Esophagus muscularis mucosa (tissue), 3 donors: ENCODE measurements at regions not wholly inside any gene's neighbourhood (a gene's known extent, or its start where the extent isn't known, plus 50 kb on each side); places are given as distances from the start of the nearest gene placed in this dataset.

Experiments used
- POLR2A ChIP-seq: fragments of 450-650 bp; IDR thresholded peaks from one replicate; pipeline ENCODE4 v1.6.1; 2017; ENCODE audit warnings: antibody characterized with exemption, moderate library complexity, mild to moderate bottlenecking, low read depth
- TF ChIP-seq, protein P1 (sequence below), 3 experiments: fragments of 200-600 bp in 2 of 3; fragments of 450-650 bp in 1 of 3; sonication (generic) in 2 of 3; IDR thresholded peaks; one replicate each; pipeline ENCODE4 v1.5.1; 2017 to 2019; ENCODE audit warnings: antibody characterized with exemption in 3 of 3, mild to moderate bottlenecking in 2 of 3, moderate library complexity in 1 of 3

DNA sequence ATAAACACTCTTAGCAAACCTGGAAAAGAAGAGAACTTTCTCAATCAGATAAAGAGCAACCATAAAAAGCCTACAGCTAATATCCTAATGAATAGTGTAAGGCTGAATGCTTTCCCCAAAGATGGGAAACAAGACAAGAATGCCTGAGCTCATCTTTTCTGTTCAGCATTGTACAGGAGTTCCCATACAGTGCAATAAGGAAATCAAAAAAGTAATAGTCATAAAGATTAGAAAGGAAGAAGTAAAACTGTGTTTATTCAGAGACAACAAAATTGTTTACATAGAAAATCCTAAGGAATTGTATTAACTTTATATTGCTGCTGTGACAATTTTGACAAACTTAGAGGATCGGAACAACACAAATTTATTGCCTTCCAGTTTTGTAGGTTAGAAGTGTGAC is 330.7 kb upstream of the SLC24A2 start:
- TF ChIP-seq, protein P1, sequence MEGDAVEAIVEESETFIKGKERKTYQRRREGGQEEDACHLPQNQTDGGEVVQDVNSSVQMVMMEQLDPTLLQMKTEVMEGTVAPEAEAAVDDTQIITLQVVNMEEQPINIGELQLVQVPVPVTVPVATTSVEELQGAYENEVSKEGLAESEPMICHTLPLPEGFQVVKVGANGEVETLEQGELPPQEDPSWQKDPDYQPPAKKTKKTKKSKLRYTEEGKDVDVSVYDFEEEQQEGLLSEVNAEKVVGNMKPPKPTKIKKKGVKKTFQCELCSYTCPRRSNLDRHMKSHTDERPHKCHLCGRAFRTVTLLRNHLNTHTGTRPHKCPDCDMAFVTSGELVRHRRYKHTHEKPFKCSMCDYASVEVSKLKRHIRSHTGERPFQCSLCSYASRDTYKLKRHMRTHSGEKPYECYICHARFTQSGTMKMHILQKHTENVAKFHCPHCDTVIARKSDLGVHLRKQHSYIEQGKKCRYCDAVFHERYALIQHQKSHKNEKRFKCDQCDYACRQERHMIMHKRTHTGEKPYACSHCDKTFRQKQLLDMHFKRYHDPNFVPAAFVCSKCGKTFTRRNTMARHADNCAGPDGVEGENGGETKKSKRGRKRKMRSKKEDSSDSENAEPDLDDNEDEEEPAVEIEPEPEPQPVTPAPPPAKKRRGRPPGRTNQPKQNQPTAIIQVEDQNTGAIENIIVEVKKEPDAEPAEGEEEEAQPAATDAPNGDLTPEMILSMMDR (IDR thresholded peaks at IDR 0.05): no peak
- TF ChIP-seq POLR2A: no peak
